Upper lobe of left lung (tissue), 6 donors: ENCODE measurements at regions not wholly inside any gene's neighbourhood (a gene's known extent, or its start where the extent isn't known, plus 50 kb on each side); places are given as distances from the start of the nearest gene placed in this dataset.

Experiments
- ATAC-seq, 2 donors: fragments of 200-7000 bp; cut with Tn5 transposase; one replicate each; pipeline ENCODE4 v1.9.1; 2022; ENCODE audit warnings: mild to moderate bottlenecking in 2 of 2, moderate library complexity in 2 of 2; ENCODE audit not compliant: low FRiP score in 2 of 2
- DNase-seq, 2 donors: peaks; one replicate each; pipeline ENCODE4 v3.0.0-alpha.2; 2019 to 2020
- H3K27ac ChIP-seq, 4 donors: fragments of 200-600 bp; sonication (generic); one replicate each; pipeline ENCODE4 v1.5.1; 2016 to 2019
- H3K27me3 ChIP-seq, 4 donors: fragments of 200-600 bp; sonication (generic); one replicate each; pipeline ENCODE4 v1.5.1; 2017 to 2019
- H3K36me3 ChIP-seq, 4 donors: fragments of 200-600 bp; sonication (generic); one replicate each; pipeline ENCODE4 v1.5.1; 2016 to 2019
- H3K4me1 ChIP-seq, 4 donors: fragments of 200-600 bp; sonication (generic); one replicate each; pipeline ENCODE4 v1.5.1; 2018 to 2019
- H3K4me3 ChIP-seq, 4 donors: fragments of 200-600 bp; sonication (generic); one replicate each; pipeline ENCODE4 v1.5.1; 2017 to 2019; ENCODE audit warnings: mild to moderate bottlenecking in 2 of 4, moderate library complexity in 1 of 4
- H3K9me3 ChIP-seq, 4 donors: fragments of 200-600 bp; sonication (generic); one replicate each; pipeline ENCODE4 v1.5.1; 2018 to 2019
- CTCF ChIP-seq, 6 experiments: fragments of 450-650 bp in 4 of 6; fragments of 200-600 bp in 2 of 6; sonication (generic) in 2 of 6; IDR thresholded peaks; one replicate each; pipeline ENCODE4 v1.5.1; 2016 to 2019; ENCODE audit warnings: antibody characterized with exemption in 6 of 6
- EP300 ChIP-seq, 4 donors: sonication (generic); formaldehyde crosslinking; IDR thresholded peaks; one replicate each; pipeline ENCODE4 v1.5.1; 2017; ENCODE audit warnings: antibody characterized with exemption in 4 of 4, control low read depth in 2 of 4
- POLR2A ChIP-seq, 4 donors: fragments of 450-650 bp; IDR thresholded peaks; one replicate each; pipeline ENCODE4 v1.5.1; 2016 to 2017; ENCODE audit warnings: antibody characterized with exemption in 4 of 4, mild to moderate bottlenecking in 2 of 4
- POLR2AphosphoS5 ChIP-seq, 2 donors: sonication (generic); formaldehyde crosslinking; IDR thresholded peaks; one replicate each; pipeline ENCODE4 v1.5.1; 2017; ENCODE audit warnings: antibody characterized with exemption in 2 of 2
- WGBS, 2 donors: methylation state at CpG; one replicate each; pipeline ENCODE4 v1.1.5; 2017 to 2018; 5-methylcytosine and 5-hydroxymethylcytosine counted together
- donor health status: DM: no; HTN: no; CAD: no; lungs with moderate emphysema.
- donor health status: DM: no; HTN: yes; CAD: no; lungs with severe emphysema.

GRCh38 chr14:96143906-96144305, 60.7 kb upstream of the BDKRB2 start:
- no peaks in the 10 kb centered on the region for H3K9me3 ChIP-seq
- no peak for TF ChIP-seq CTCF (IDR thresholded peaks at IDR 0.05)
- no peak for TF ChIP-seq POLR2AphosphoS5 (IDR thresholded peaks at IDR 0.05)
- TF ChIP-seq POLR2A (IDR thresholded peaks at IDR 0.05): no peak
- TF ChIP-seq EP300 (IDR thresholded peaks at IDR 0.05): no peak
- no peaks in the 10 kb centered on the region for H3K27me3 ChIP-seq
- WGBS, 2 donors: 90 to 96% methylated on average over 2 of the region's 2 CpGs
- H3K4me3 ChIP-seq: no peak overlapping the region
- DNase-seq (no peak), ATAC-seq (no peak)
- H3K27ac ChIP-seq: no peak overlapping the region
- peaks cover 0 to 5% (median 1%) of the 10 kb centered on the region in 4 donors for H3K4me1 ChIP-seq
- no peaks in the 10 kb centered on the region for H3K36me3 ChIP-seq

GRCh38 chr14:96145116-96145864, 59.3 kb upstream of the BDKRB2 start:
- peak in 1 of 2 donors; percentile 26 for ATAC-seq
- WGBS, 2 donors: 79 to 84% methylated on average over 6 of the region's 6 CpGs
- Histone ChIP-seq H3K36me3 (no peaks in the 10 kb centered on the region), H3K27me3 (no peaks in the 10 kb centered on the region), H3K4me1 (peaks cover 0 to 5% (median 1%) of the 10 kb centered on the region in 4 donors), H3K4me3 (no peak overlapping the region), H3K27ac (no peak overlapping the region), H3K9me3 (no peaks in the 10 kb centered on the region)
- DNase-seq: no peak
- no peak for TF ChIP-seq POLR2A (IDR thresholded peaks at IDR 0.05)
- no peak for TF ChIP-seq POLR2AphosphoS5 (IDR thresholded peaks at IDR 0.05)
- TF ChIP-seq EP300 (IDR thresholded peaks at IDR 0.05): no peak
- TF ChIP-seq CTCF (IDR thresholded peaks at IDR 0.05): no peak

- WGBS, 2 donors: 60 to 72% methylated on average over 4 of the region's 4 CpGs
- Histone ChIP-seq H3K4me1 (peaks cover 0 to 5% (median 1%) of the 10 kb centered on the region in 4 donors), H3K27ac (no peak overlapping the region), H3K36me3 (no peaks in the 10 kb centered on the region), H3K27me3 (no peaks in the 10 kb centered on the region), H3K4me3 (no peak overlapping the region), H3K9me3 (no peaks in the 10 kb centered on the region)
- no peak for DNase-seq
- ATAC-seq: peak; percentile 81 to 88
- TF ChIP-seq POLR2A (IDR thresholded peaks at IDR 0.05): no peak
- no peak for TF ChIP-seq EP300 (IDR thresholded peaks at IDR 0.05)
- peak in 1 of 2 donors; percentile 9 for TF ChIP-seq POLR2AphosphoS5 (IDR thresholded peaks at IDR 0.05)
Observed at GRCh38 chr14:96146131-96146771, 58.4 kb upstream of the BDKRB2 start.

GRCh38 chr14:96148631-96149030, 56.0 kb upstream of the BDKRB2 start:
- peaks cover 0 to 5% (median 1%) of the 10 kb centered on the region in 4 donors for H3K4me1 ChIP-seq
- no peaks in the 10 kb centered on the region for H3K27me3 ChIP-seq
- H3K27ac ChIP-seq: no peak overlapping the region
- 90 to 93% methylated on average over 3 of the region's 3 CpGs for WGBS, 2 donors
- no peak overlapping the region for H3K4me3 ChIP-seq
- TF ChIP-seq POLR2A (IDR thresholded peaks at IDR 0.05) (no peak), CTCF (IDR thresholded peaks at IDR 0.05) (no peak), POLR2AphosphoS5 (IDR thresholded peaks at IDR 0.05) (no peak), EP300 (IDR thresholded peaks at IDR 0.05) (no peak)
- no peak for ATAC-seq
- no peaks in the 10 kb centered on the region for H3K9me3 ChIP-seq
- no peak for DNase-seq
- no peaks in the 10 kb centered on the region for H3K36me3 ChIP-seq

- ATAC-seq: peak in 1 of 2 donors; percentile 46
- H3K36me3 ChIP-seq: no peaks in the 10 kb centered on the region
- no peaks in the 10 kb centered on the region for H3K27me3 ChIP-seq
- no peak overlapping the region for H3K4me3 ChIP-seq
- H3K9me3 ChIP-seq: no peaks in the 10 kb centered on the region
- TF ChIP-seq POLR2A (IDR thresholded peaks at IDR 0.05) (no peak), CTCF (IDR thresholded peaks at IDR 0.05) (no peak), EP300 (IDR thresholded peaks at IDR 0.05) (no peak), POLR2AphosphoS5 (IDR thresholded peaks at IDR 0.05) (no peak)
- no peak for DNase-seq
- whole genome bisulfite sequencing, 2 donors: 79 to 85% methylated on average over 4 of the region's 4 CpGs
- peaks cover 0 to 5% (median 1%) of the 10 kb centered on the region in 4 donors for H3K4me1 ChIP-seq
- no peak overlapping the region for H3K27ac ChIP-seq
Observed at GRCh38 chr14:96149131-96149530, 55.5 kb upstream of the BDKRB2 start.
